BJ (cell line): ENCODE measurements at regions not wholly inside any gene's neighbourhood (a gene's known extent, or its start where the extent isn't known, plus 50 kb on each side); places are given as distances from the start of the nearest gene placed in this dataset.
"Not testable (repeated sequence)": the region's sequence is repeated elsewhere in the genome, so short reads cannot be mapped to it uniquely, and the experiment has no call there.

Source experiments
- CTCF ChIA-PET: fragments of 350-600 bp; formaldehyde crosslinking; extraction: SDS; loops from one replicate; lab custom pipeline; 2021; ENCODE audit warnings: antibody characterized with exemption, inconsistent platforms; lab: Yijun Ruan, JAX
- POLR2A ChIA-PET: fragments of 300-600 bp; sonication (Branson Sonifier 250); formaldehyde crosslinking; extraction: SDS; loops from one replicate; lab custom pipeline; 2021; ENCODE audit warnings: antibody characterized with exemption; lab: Charles Lee
- DNase-seq: peaks from one replicate; pipeline ENCODE4 v3.0.0-alpha.2; 2011; ENCODE audit warnings: low read depth
- H3K27me3 ChIP-seq: 2 replicates; pipeline ENCODE4 v1.6.0; 2011; ENCODE audit warnings: low read length; ENCODE audit not compliant: control insufficient read depth, insufficient read depth
- H3K36me3 ChIP-seq: 2 replicates; pipeline ENCODE4 v1.5.1; 2011; ENCODE audit warnings: low read length; ENCODE audit not compliant: control insufficient read depth, insufficient read depth
- H3K4me3 ChIP-seq: 2 replicates; pipeline ENCODE4 v1.5.1; 2011; ENCODE audit warnings: low read depth, mild to moderate bottlenecking, control low read depth, low read length
- TF ChIP-seq, protein P1 (sequence below): IDR thresholded peaks from 2 replicates; pipeline ENCODE4 v1.5.1; 2011; ENCODE audit warnings: low read depth, mild to moderate bottlenecking, control low read depth, inconsistent platforms, low read length, moderate library complexity; ENCODE audit not compliant: insufficient read depth

DNA sequence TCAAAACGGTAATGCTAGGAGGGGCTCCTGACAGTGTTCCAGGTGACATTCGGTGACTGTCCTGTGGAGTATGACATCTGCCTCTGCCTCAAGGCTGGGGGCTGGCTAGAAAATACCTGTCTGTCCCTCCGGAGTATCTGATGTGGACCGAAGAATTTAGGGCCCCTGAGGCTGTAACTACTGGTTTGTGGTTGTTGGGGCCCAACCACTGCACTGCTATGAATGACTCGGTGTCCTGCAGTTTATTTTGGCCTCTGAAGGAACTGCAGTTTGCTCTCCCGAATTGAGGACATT is 198.9 kb upstream of the CAND1 start:
- CTCF ChIA-PET = no interaction called here
- POLR2A ChIA-PET = no interaction called here

DNA sequence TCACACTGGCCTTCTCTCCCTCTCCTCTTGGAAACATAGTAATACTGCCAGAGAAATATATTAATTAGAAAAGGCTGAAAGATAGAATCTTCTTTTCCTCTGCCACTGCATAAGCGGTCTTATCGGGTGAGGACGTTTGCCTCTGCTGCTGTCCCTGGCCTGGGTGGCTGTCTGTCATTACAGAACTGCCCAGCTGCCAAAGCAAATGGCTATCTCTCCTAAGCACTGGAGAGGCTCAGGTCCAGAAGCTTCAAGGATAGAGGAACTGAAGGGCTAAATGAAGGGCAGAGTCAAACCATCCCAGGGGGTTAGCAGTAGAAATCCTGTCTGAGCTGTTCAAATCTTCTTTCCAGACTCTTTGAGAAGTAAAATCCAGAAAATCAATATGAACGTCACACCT is 198.6 kb upstream of the CAND1 start:
- DNase-seq = no peak
- Histone ChIP-seq H3K27me3 (no peaks in the 10 kb centered on the region; the same call in none of the 2 replicates), H3K4me3 (no peak overlapping the region), H3K36me3 (no peaks in the 10 kb centered on the region)
- POLR2A ChIA-PET = no interaction called here
- CTCF ChIA-PET = no interaction called here
- TF ChIP-seq, protein P1, sequence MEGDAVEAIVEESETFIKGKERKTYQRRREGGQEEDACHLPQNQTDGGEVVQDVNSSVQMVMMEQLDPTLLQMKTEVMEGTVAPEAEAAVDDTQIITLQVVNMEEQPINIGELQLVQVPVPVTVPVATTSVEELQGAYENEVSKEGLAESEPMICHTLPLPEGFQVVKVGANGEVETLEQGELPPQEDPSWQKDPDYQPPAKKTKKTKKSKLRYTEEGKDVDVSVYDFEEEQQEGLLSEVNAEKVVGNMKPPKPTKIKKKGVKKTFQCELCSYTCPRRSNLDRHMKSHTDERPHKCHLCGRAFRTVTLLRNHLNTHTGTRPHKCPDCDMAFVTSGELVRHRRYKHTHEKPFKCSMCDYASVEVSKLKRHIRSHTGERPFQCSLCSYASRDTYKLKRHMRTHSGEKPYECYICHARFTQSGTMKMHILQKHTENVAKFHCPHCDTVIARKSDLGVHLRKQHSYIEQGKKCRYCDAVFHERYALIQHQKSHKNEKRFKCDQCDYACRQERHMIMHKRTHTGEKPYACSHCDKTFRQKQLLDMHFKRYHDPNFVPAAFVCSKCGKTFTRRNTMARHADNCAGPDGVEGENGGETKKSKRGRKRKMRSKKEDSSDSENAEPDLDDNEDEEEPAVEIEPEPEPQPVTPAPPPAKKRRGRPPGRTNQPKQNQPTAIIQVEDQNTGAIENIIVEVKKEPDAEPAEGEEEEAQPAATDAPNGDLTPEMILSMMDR = no peak

More for the DNA sequence above, 198.9 kb upstream of the CAND1 start:
- TF ChIP-seq, protein P1 = no peak
- no peak for DNase-seq
- Histone ChIP-seq H3K4me3 (no peak overlapping the region), H3K27me3 (no peaks in the 10 kb centered on the region; the same call in 1 of the 2 replicates), H3K36me3 (no peaks in the 10 kb centered on the region)

DNA sequence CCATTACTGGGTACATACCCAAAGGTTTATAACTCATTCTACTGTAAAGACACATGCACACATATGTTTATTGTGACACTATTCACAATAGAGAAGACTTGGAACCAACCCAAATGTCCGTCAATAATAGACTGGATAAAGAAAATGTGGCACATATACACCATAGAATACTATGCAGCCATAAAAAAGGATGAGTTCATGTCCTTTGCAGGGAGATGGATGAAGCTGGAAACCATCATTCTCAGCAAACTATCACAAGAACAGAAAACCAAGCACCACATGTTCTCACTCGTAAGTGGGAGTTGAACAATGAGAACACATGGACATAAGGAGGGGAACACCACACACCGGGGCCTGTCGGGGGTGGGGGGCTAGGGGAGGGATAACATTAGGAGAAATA is 196.9 kb upstream of the CAND1 start:
- not testable (repeated sequence) for DNase-seq, H3K36me3 ChIP-seq, H3K4me3 ChIP-seq, H3K27me3 ChIP-seq
- ChIA-PET CTCF (interaction anchor here (1.3 kb wide), 1 partner anchor 11 kb away, joined by 4 read pairs; no protein-coding TSS in a partner anchor), POLR2A (interaction anchor here (0.6 kb wide), 1 partner anchor 53 kb away, joined by 5 read pairs; no protein-coding TSS in a partner anchor)

DNA sequence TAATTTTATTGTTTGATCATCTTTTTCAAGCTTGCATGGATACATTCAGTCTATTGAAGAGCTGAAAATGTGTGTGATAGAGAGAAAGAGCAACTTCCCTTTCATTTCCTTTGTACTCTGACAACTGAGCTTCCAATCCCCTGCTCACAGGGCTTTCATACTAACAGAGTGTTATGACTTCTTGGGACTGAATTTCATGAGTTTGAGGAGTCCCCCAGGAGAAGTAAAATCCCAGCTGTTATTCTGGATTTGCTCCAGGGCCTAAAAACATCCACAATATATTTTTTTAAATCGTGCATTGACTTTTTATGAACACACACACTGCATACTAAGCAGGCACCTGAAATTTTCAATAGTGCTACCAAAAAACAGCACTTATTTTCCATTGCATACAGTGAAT is 195.8 kb upstream of the CAND1 start:
- ChIA-PET CTCF (interaction anchor here (1.3 kb wide), 1 partner anchor 10 kb away, joined by 4 read pairs; no protein-coding TSS in a partner anchor), POLR2A (no interaction called here)
- DNase-seq = no peak
- Histone ChIP-seq H3K4me3 (no peak overlapping the region), H3K27me3 (peaks cover 4% of the 10 kb centered on the region), H3K36me3 (no peaks in the 10 kb centered on the region)
- TF ChIP-seq, protein P1 = no peak

DNA sequence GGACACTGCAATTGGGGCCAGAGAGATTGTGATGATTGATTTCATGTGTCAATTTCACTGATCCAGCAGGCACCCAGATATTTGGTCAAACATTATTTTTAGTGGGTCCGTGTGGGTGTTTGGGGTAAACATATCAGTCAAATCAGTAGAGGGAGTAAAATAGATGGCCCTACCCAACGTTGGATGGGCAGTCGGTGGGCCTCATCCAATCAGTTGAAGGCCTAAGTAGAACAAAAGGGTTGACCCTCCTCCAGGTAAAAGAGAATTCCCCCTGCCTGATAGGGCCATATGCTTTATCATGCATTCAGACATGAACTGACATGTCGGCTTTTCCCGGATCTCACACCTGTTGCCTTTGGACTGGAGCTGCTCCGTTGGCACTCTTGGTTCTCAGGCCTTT is 195.1 kb upstream of the CAND1 start:
- no peak for DNase-seq
- no peaks in the 10 kb centered on the region for H3K36me3 ChIP-seq
- POLR2A ChIA-PET = no interaction called here
- H3K4me3 ChIP-seq = no peak overlapping the region
- peaks cover 5% of the 10 kb centered on the region for H3K27me3 ChIP-seq
- CTCF ChIA-PET = no interaction called here
- TF ChIP-seq, protein P1 = no peak

DNA sequence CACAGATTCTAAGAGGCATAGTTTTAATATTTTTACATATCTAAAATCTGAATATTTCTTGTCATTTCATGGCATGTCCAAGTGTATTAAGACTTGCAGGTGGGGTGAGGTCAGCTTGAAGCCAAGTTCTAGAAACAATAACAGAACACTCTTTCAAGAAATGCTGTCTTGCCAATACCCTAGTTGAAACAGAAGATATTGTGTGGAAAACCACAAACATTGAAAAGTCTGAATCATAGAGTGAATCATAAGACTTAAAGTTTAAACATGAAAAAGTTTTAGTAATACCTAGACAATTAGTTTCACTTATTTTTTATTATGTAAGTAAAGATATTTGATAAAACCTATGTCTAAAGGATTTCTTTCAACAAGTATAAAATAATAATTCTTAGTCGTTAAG is 191.5 kb upstream of the CAND1 start:
- POLR2A ChIA-PET = no interaction called here
- Histone ChIP-seq H3K36me3 (no peaks in the 10 kb centered on the region), H3K27me3 (peaks cover 7% of the 10 kb centered on the region), H3K4me3 (no peak overlapping the region)
- TF ChIP-seq, protein P1 = no peak
- CTCF ChIA-PET = interaction anchor here (0.8 kb wide), 1 partner anchor 52 kb away, joined by 3 read pairs; no protein-coding TSS in a partner anchor
- DNase-seq = peak; percentile 6
